Omental fat pad (tissue), 3 donors: ENCODE measurements at regions not wholly inside any gene's neighbourhood (a gene's known extent, or its start where the extent isn't known, plus 50 kb on each side); places are given as distances from the start of the nearest gene placed in this dataset.
A peak's percentile ranks its signal among the peaks of the same experiment; 100 is the strongest.

ENCODE experiments used
- ATAC-seq: fragments of 150-250 bp; one replicate; pipeline ENCODE4 v1.9.1; 2016; ENCODE audit warnings: mild to moderate bottlenecking, moderate library complexity; ENCODE audit not compliant: low FRiP score
- DNase-seq: peaks from one replicate; pipeline ENCODE4 v3.0.0-alpha.2; 2019; ENCODE audit warnings: low spot score
- TF ChIP-seq, protein P1 (sequence below), 3 donors: fragments of 450-650 bp; IDR thresholded peaks; one replicate each; pipeline ENCODE4 v1.5.1; 2016 to 2017; ENCODE audit warnings: antibody characterized with exemption in 3 of 3, mild to moderate bottlenecking in 3 of 3, moderate library complexity in 2 of 3

DNA sequence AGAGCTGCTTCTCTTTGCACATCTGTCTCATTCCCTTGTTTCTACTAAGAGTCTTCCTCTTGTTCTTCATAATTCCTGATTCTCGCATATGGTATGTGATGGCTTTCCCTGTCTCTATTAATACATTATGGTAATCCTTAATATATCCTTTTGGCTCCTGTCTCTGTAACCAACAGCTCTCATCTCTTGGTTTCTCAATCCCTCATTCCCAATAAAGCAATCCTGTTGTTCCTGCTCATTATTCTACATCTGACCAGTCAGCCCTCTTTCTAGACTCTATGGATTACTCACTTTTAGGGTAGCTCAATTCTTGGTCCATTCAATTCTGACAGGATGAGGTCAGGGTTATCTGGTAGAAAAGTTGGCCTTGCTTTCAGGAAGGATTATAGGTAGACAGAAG, 349.9 kb downstream of the LRIG3 start:
- no peak for DNase-seq
- TF ChIP-seq, protein P1, sequence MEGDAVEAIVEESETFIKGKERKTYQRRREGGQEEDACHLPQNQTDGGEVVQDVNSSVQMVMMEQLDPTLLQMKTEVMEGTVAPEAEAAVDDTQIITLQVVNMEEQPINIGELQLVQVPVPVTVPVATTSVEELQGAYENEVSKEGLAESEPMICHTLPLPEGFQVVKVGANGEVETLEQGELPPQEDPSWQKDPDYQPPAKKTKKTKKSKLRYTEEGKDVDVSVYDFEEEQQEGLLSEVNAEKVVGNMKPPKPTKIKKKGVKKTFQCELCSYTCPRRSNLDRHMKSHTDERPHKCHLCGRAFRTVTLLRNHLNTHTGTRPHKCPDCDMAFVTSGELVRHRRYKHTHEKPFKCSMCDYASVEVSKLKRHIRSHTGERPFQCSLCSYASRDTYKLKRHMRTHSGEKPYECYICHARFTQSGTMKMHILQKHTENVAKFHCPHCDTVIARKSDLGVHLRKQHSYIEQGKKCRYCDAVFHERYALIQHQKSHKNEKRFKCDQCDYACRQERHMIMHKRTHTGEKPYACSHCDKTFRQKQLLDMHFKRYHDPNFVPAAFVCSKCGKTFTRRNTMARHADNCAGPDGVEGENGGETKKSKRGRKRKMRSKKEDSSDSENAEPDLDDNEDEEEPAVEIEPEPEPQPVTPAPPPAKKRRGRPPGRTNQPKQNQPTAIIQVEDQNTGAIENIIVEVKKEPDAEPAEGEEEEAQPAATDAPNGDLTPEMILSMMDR (IDR thresholded peaks at IDR 0.05), result no peak
- no peak for ATAC-seq

DNA sequence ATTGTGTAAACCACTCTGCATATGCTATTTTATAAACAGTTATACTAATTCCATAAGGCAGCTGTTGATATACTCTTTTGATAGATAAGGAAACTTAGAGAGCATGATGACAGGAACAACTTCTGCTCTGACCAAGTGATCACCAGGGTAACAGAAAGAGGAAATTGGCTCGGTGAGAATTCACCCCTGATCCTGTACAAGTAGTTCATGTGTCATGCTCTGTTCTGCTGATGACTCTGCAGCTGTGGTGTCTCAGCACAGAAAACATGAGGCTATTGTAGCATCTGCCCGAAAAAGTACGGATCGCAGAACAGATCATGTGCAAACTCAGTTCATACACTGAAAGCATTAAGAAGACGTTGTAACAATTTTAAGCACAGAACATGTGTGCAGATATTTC, 345.0 kb downstream of the LRIG3 start:
- DNase-seq (no peak), ATAC-seq (peak; percentile 66)
- TF ChIP-seq, protein P1 (IDR thresholded peaks at IDR 0.05), result no peak

DNA sequence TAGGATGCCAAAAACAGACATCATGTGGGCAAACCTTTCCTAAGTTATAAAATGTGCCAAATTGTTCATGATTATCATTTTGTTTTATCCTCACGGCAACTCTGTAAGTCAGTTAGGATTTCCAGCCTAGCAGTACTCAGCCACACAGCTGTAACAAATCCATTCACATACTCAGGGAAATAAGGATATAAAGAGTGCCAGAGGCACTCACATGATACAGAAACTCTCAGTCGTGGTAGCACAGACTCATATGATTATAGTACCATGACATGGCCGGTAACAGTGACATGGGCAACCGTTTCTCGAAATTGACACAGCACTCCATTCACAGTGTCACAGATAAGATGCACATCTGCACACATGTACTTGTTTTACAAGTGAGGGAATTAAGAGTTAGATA, 344.2 kb downstream of the LRIG3 start:
- DNase-seq, result no peak
- TF ChIP-seq, protein P1 (IDR thresholded peaks at IDR 0.05), result no peak
- ATAC-seq, result no peak

DNA sequence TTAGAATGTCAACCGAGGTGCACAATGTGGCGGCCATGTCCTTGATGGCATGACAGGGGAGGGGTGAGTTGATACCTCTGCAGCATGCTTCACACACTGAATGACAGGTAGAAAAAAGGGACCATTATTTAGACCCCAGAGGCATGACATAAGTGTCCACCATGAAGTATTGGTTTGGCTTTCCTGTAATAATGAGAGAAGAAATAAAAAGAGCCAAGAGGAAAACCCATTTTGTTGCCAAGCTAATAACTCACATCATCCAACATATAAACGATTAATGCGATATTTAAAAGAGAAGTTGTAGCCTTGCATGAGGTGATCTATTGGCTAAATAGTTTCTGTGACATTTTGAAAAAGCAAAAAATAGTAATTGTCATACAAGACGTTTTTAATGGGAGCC, 343.4 kb downstream of the LRIG3 start:
- TF ChIP-seq, protein P1 (IDR thresholded peaks at IDR 0.05), result no peak
- ATAC-seq (no peak), DNase-seq (no peak)

DNA sequence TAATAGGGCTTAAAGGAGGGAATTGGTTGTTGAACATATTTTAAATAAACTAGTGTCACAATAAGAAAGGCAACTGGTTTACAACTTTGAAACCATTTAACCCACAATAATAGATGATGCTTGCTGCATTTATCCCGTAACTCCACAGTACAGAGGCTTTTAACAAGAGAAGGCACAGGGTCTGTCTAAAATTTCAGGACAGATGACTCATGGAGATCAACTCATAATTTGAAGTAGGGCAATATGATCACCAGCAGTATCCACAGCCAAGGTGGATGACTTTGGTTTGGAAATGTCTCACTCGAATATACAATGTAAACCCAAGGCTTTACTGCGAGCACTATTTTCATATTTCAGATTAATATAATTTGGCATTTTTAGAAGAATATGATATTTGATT, 340.2 kb downstream of the LRIG3 start:
- TF ChIP-seq, protein P1 (IDR thresholded peaks at IDR 0.05), result no peak
- no peak for DNase-seq
- no peak for ATAC-seq

DNA sequence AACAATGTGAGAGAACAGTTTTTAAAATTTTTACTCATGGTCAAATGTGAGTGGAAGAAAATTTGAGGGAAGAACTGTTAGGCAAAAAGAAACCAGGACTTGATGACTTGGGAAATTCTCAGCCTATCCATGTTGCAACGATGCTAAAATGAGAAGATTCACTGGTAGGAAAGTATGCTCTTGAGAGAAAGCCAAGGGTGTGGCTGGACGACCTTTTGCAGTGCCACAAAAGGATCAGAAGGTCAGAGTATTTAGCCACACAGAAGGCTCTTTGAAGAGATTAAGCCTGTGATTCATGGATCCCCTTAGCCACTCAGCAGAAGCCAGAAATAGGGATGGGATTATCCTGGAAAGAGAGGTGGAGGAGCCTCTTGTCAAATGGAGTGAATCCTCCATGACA, 336.8 kb downstream of the LRIG3 start:
- TF ChIP-seq, protein P1 (IDR thresholded peaks at IDR 0.05), result no peak
- DNase-seq (no peak), ATAC-seq (peak; percentile 69)

DNA sequence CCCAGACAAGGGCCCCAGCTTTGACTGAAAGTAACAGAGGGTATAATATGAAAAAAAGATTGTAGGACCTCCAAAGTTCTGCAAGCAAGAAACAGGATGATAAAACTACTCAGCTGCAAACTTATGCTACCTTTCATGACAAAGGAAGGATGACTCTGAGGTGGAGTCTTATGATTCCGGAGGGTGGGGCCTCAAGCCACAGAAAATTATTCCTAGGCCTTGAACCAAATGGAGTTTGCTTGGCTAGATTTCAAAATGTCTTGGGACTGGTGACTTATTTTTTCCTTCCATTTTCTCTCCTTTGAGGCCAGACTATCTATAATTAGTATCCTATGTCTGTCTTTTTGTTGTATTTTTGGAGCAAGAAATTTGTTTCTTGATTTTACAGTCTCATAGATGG, 336.4 kb downstream of the LRIG3 start:
- TF ChIP-seq, protein P1 (IDR thresholded peaks at IDR 0.05), result no peak
- ATAC-seq, result no peak
- DNase-seq, result no peak
